SIG-M5 treated with dmso at 0.1 percent for 504 hours (cell line): ENCODE measurements at regions not wholly inside any gene's neighbourhood (a gene's known extent, or its start where the extent isn't known, plus 50 kb on each side); places are given as distances from the start of the nearest gene placed in this dataset.
A peak's percentile ranks its signal among the peaks of the same experiment; 100 is the strongest.
"Not testable (repeated sequence)": the region's sequence is repeated elsewhere in the genome, so short reads cannot be mapped to it uniquely, and the experiment has no call there.

Source experiments
- DNase-seq: peaks from one replicate; lab custom pipeline; 2025; ENCODE audit not compliant: unreplicated experiment; lab: John Stamatoyannopoulos, UW

GRCh38 chr10:107978455-107978854 lies 813.9 kb upstream of the SORCS1 start:
- DNase-seq: no peak

- no peak for DNase-seq
These were observed 807.5 kb upstream of the SORCS1 start for GRCh38 chr10:107971973-107972372.

- no peak for DNase-seq
These were observed 806.9 kb upstream of the SORCS1 start for GRCh38 chr10:107971411-107971810.

GRCh38 chr10:107970512-107970911 lies 806.0 kb upstream of the SORCS1 start:
- DNase-seq: no peak

GRCh38 chr10:107969936-107970335 lies 805.4 kb upstream of the SORCS1 start:
- no peak for DNase-seq

GRCh38 chr10:107966826-107967225 lies 802.3 kb upstream of the SORCS1 start:
- peak; percentile 1 for DNase-seq

GRCh38 chr10:107952649-107953556 lies 788.4 kb upstream of the SORCS1 start:
- DNase-seq: no peak

- not testable (repeated sequence) for DNase-seq
These were observed 786.0 kb upstream of the SORCS1 start for GRCh38 chr10:107950411-107951062.

GRCh38 chr10:107942826-107943225 lies 778.3 kb upstream of the SORCS1 start:
- DNase-seq: no peak

- no peak for DNase-seq
These were observed 768.6 kb upstream of the SORCS1 start for GRCh38 chr10:107933076-107933475.

GRCh38 chr10:107931808-107932207 lies 767.3 kb upstream of the SORCS1 start:
- DNase-seq: no peak

- no peak for DNase-seq
These were observed 765.5 kb upstream of the SORCS1 start for GRCh38 chr10:107930037-107930436.

- no peak for DNase-seq
These were observed 760.0 kb upstream of the SORCS1 start for GRCh38 chr10:107924458-107924857.

GRCh38 chr10:107919626-107920235 lies 755.2 kb upstream of the SORCS1 start:
- DNase-seq: no peak

- no peak for DNase-seq
These were observed 753.7 kb upstream of the SORCS1 start for GRCh38 chr10:107918171-107918570.

GRCh38 chr10:107915215-107915610 lies 750.7 kb upstream of the SORCS1 start:
- DNase-seq: no peak

- no peak for DNase-seq
These were observed 750.1 kb upstream of the SORCS1 start for GRCh38 chr10:107914450-107915214.

GRCh38 chr10:107913317-107914294 lies 749.1 kb upstream of the SORCS1 start:
- DNase-seq: no peak

GRCh38 chr10:107901076-107901475 lies 736.6 kb upstream of the SORCS1 start:
- DNase-seq: no peak

GRCh38 chr10:107900131-107900530 lies 735.6 kb upstream of the SORCS1 start:
- DNase-seq: no peak
